Aorta (tissue), 5 donors: ENCODE measurements at regions not wholly inside any gene's neighbourhood (a gene's known extent, or its start where the extent isn't known, plus 50 kb on each side); places are given as distances from the start of the nearest gene placed in this dataset.

Experiments
- ATAC-seq: fragments of 200-7000 bp; cut with Tn5 transposase; one replicate; pipeline ENCODE4 v1.9.1; 2022; ENCODE audit warnings: moderate library complexity; ENCODE audit not compliant: low FRiP score
- DNase-seq, 2 donors: peaks; one replicate each; pipeline ENCODE4 v3.0.0-alpha.2; 2020
- H3K27ac ChIP-seq, 2 donors: one replicate each; pipeline ENCODE4 v1.5.1; 2013; ENCODE audit warnings: low read length in 2 of 2, mild to moderate bottlenecking in 2 of 2, moderate library complexity in 2 of 2, control low read depth in 1 of 2, inconsistent platforms in 1 of 2, low read depth in 1 of 2
- H3K27me3 ChIP-seq, 2 donors: one replicate each; pipeline ENCODE4 v1.6.1; 2013; ENCODE audit warnings: control low read depth in 1 of 2, low read length in 1 of 2, mild to moderate bottlenecking in 1 of 2, moderate library complexity in 1 of 2; ENCODE audit not compliant: insufficient read depth in 2 of 2, control insufficient read depth in 1 of 2
- H3K36me3 ChIP-seq, 2 donors: one replicate each; pipeline ENCODE4 v1.6.1; 2013; ENCODE audit warnings: control low read depth in 1 of 2, low read length in 1 of 2, mild to moderate bottlenecking in 1 of 2; ENCODE audit not compliant: insufficient read depth in 2 of 2, control insufficient read depth in 1 of 2
- H3K4me1 ChIP-seq, 2 donors: one replicate each; pipeline ENCODE4 v1.6.1; 2013; ENCODE audit warnings: low read length in 2 of 2, control low read depth in 1 of 2, mild to moderate bottlenecking in 1 of 2, moderate library complexity in 1 of 2; ENCODE audit not compliant: insufficient read depth in 2 of 2, control insufficient read depth in 1 of 2
- H3K4me3 ChIP-seq, 2 donors: one replicate each; pipeline ENCODE4 v1.5.1; 2013; ENCODE audit warnings: low read length in 2 of 2, control low read depth in 1 of 2, mild to moderate bottlenecking in 1 of 2
- H3K9me3 ChIP-seq: one replicate; pipeline ENCODE4 v1.6.1; 2013; ENCODE audit warnings: mild to moderate bottlenecking, low read length; ENCODE audit not compliant: control insufficient read depth
- WGBS, 2 donors: extraction: QIAGEN DNeasy Blood & Tissue Kit; methylation state at CpG; one replicate each; pipeline ENCODE4 v1.1.7; 2013; 5-methylcytosine and 5-hydroxymethylcytosine counted together
- intact Hi-C, 2 donors: fragments of 100-400 bp; cut with DNase I; formaldehyde crosslinking; loops; one replicate each; pipeline versions ENCODE4 v1.14.2 to v1.15.0; 2022
- donor health status: healthy with polysubstance abuse.
- donor health status: Bipolar disorder and iron deficiency.
- donor health status: DM: no; HTN: no; CAD: no.
- donor health status: DM: no; HTN: no; CAD: no.
- donor health status: DM: yes; HTN: yes; CAD: no.

- intact Hi-C loops: no loop called here
- Histone ChIP-seq H3K27me3 (peaks cover 0 to 2% of the 10 kb centered on the region in 2 donors), H3K9me3 (peaks cover 3% of the 10 kb centered on the region), H3K27ac (no peak overlapping the region), H3K4me1 (no peaks in the 10 kb centered on the region), H3K4me3 (no peak overlapping the region), H3K36me3 (no peaks in the 10 kb centered on the region)
- WGBS, 2 donors: 93 to 97% methylated on average over 4 of the region's 4 CpGs
- DNase-seq (no peak), ATAC-seq (no peak)
Observed at GRCh38 chr4:129393976-129394375, 298.0 kb downstream of the C4orf33 start.

GRCh38 chr4:129394635-129395034, 298.7 kb downstream of the C4orf33 start:
- H3K4me1 ChIP-seq: no peaks in the 10 kb centered on the region
- intact Hi-C loops: no loop called here
- H3K4me3 ChIP-seq: no peak overlapping the region
- peaks cover 3% of the 10 kb centered on the region for H3K9me3 ChIP-seq
- no peaks in the 10 kb centered on the region for H3K27me3 ChIP-seq
- WGBS, 2 donors: 78 to 87% methylated on average over 6 of the region's 6 CpGs
- no peak overlapping the region for H3K27ac ChIP-seq
- ATAC-seq: no peak
- no peaks in the 10 kb centered on the region for H3K36me3 ChIP-seq
- DNase-seq: no peak

- Histone ChIP-seq H3K4me1 (no peaks in the 10 kb centered on the region), H3K36me3 (no peaks in the 10 kb centered on the region), H3K27ac (no peak overlapping the region), H3K9me3 (no peaks in the 10 kb centered on the region), H3K4me3 (no peak overlapping the region), H3K27me3 (no peaks in the 10 kb centered on the region)
- 96 to 98% methylated on average over 1 of the region's 1 CpG for WGBS, 2 donors
- intact Hi-C loops: no loop called here
- ATAC-seq: no peak
- no peak for DNase-seq
Observed at GRCh38 chr4:129403848-129404247, 307.9 kb downstream of the C4orf33 start.

- Histone ChIP-seq H3K27me3 (no peaks in the 10 kb centered on the region), H3K4me3 (no peak overlapping the region), H3K9me3 (no peaks in the 10 kb centered on the region), H3K36me3 (no peaks in the 10 kb centered on the region), H3K4me1 (no peaks in the 10 kb centered on the region), H3K27ac (no peak overlapping the region)
- WGBS, 2 donors: 67 to 78% methylated on average over 3 of the region's 3 CpGs
- no peak for ATAC-seq
- intact Hi-C loops: no loop called here
- no peak for DNase-seq
Observed at GRCh38 chr4:129410115-129410514, 314.2 kb downstream of the C4orf33 start.

- no peak for ATAC-seq
- no peak overlapping the region for H3K27ac ChIP-seq
- H3K4me3 ChIP-seq: no peak overlapping the region
- H3K4me1 ChIP-seq: no peaks in the 10 kb centered on the region
- no peaks in the 10 kb centered on the region for H3K36me3 ChIP-seq
- no peaks in the 10 kb centered on the region for H3K9me3 ChIP-seq
- no peaks in the 10 kb centered on the region for H3K27me3 ChIP-seq
- WGBS, 2 donors: 50 to 54% methylated on average over 1 of the region's 1 CpG
- intact Hi-C loops: no loop called here
- no peak for DNase-seq
Observed at GRCh38 chr4:129415004-129415403, 319.1 kb downstream of the C4orf33 start.

- no peaks in the 10 kb centered on the region for H3K4me1 ChIP-seq
- ATAC-seq (no peak), DNase-seq (no peak)
- H3K36me3 ChIP-seq: no peaks in the 10 kb centered on the region
- 50 to 62% methylated on average over 1 of the region's 1 CpG for WGBS, 2 donors
- no peak overlapping the region for H3K4me3 ChIP-seq
- H3K27me3 ChIP-seq: no peaks in the 10 kb centered on the region
- intact Hi-C loops: no loop called here
- no peaks in the 10 kb centered on the region for H3K9me3 ChIP-seq
- no peak overlapping the region for H3K27ac ChIP-seq
Observed at GRCh38 chr4:129420637-129421036, 324.7 kb downstream of the C4orf33 start.

- no peaks in the 10 kb centered on the region for H3K4me1 ChIP-seq
- DNase-seq (no peak), ATAC-seq (no peak)
- peaks cover 0 to 2% of the 10 kb centered on the region in 2 donors for H3K27me3 ChIP-seq
- no peak overlapping the region for H3K27ac ChIP-seq
- H3K9me3 ChIP-seq: no peaks in the 10 kb centered on the region
- H3K4me3 ChIP-seq: no peak overlapping the region
- no peaks in the 10 kb centered on the region for H3K36me3 ChIP-seq
- intact Hi-C loops: no loop called here
Observed at GRCh38 chr4:129422277-129422676, 326.3 kb downstream of the C4orf33 start.

GRCh38 chr4:129428454-129428853, 332.5 kb downstream of the C4orf33 start:
- DNase-seq: no peak
- intact Hi-C loops: no loop called here
- Histone ChIP-seq H3K36me3 (no peaks in the 10 kb centered on the region), H3K27me3 (peaks cover 0 to 2% of the 10 kb centered on the region in 2 donors), H3K27ac (no peak overlapping the region), H3K4me1 (no peaks in the 10 kb centered on the region), H3K9me3 (no peaks in the 10 kb centered on the region), H3K4me3 (no peak overlapping the region)
- 75 to 78% methylated on average over 2 of the region's 2 CpGs for WGBS, 2 donors
- no peak for ATAC-seq

GRCh38 chr4:129429581-129430320, 333.8 kb downstream of the C4orf33 start:
- Histone ChIP-seq H3K27me3 (peaks cover 0 to 2% of the 10 kb centered on the region in 2 donors), H3K4me1 (no peaks in the 10 kb centered on the region), H3K4me3 (no peak overlapping the region), H3K27ac (no peak overlapping the region), H3K36me3 (no peaks in the 10 kb centered on the region), H3K9me3 (no peaks in the 10 kb centered on the region)
- intact Hi-C loops: no loop called here
- ATAC-seq (no peak), DNase-seq (no peak)
- WGBS, 2 donors: 50 to 56% methylated on average over 2 of the region's 2 CpGs
